ENCODE measurements at regions not wholly inside any gene's neighbourhood (a gene's known extent, or its start where the extent isn't known, plus 50 kb on each side); places are given as distances from the start of the nearest gene placed in this dataset.

DNA sequence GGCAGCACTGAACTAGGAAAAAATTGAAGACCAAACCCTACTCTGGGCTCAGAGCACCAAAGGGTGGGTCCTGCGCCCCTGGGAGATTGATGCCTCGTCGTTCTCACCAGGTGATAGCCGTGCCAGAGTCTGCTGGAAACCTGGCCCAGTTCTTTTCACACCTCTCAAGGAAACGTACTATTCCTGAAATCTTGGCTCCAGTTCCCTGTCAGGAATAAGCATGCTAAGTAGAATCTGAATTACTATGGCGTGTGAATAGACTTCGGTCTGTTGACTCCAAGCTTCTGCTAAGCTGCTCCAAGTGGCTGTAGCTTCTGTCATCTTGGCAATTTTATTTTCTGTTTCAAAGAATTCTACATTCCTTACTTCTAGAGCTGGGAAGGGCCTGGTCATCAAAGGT is 75.4 kb downstream of the MARCHF4 start:
- Mint-ChIP-seq H3K4me3 (no peak overlapping the region), H3K27ac (no peak overlapping the region), H3K4me1 (no peaks in the 10 kb centered on the region), H3K27me3 (peaks cover 20% of the 10 kb centered on the region), H3K36me3 (no peaks in the 10 kb centered on the region), H3K9me3 (no peaks in the 10 kb centered on the region)
- no peak for ATAC-seq

DNA sequence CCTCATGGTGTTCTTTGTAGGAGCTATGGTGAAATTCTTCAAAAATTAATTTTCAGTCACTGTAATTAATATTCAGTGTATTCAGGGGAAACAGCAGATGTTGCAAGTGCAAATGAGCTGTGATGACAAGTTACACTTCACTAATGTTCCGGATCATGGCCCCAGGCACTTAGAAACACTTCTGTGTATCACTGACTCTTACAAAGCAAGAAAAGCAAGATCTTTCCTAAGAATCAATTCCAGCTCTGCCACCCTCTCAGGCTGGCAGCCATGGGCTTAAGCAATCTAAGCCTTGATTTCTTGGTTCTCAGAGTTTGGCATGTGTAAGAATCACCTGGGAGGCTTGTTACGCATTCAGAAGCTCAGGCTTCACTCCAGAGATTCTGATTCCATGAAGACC is 78.0 kb downstream of the MARCHF4 start:
- H3K4me1 Mint-ChIP-seq: no peaks in the 10 kb centered on the region
- H3K27me3 Mint-ChIP-seq: peaks cover 10% of the 10 kb centered on the region
- H3K27ac Mint-ChIP-seq: no peak overlapping the region
- no peak overlapping the region for H3K4me3 Mint-ChIP-seq
- no peaks in the 10 kb centered on the region for H3K9me3 Mint-ChIP-seq
- no peak for ATAC-seq
- H3K36me3 Mint-ChIP-seq: no peaks in the 10 kb centered on the region

DNA sequence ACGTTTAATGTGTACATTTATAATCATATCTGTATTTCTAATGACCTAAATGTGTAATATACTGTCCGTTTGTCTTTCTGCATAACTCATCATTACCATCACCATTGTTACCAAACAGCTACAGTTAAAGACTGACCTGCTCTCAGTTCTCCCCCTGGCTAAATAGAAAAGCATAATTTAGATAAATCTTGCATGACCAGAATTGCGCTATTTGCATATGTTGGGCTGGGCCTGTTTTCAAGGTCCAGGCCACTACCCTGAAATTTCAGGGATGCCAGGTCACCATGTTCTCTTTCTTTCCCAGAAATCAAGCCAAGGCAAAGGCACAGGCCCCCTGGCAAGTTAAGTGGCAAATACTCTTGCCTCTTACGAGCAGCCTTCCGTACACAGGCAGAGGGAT is 78.4 kb downstream of the MARCHF4 start:
- H3K4me1 Mint-ChIP-seq: no peaks in the 10 kb centered on the region
- H3K4me3 Mint-ChIP-seq: no peak overlapping the region
- no peaks in the 10 kb centered on the region for H3K36me3 Mint-ChIP-seq
- no peak for ATAC-seq
- no peak overlapping the region for H3K27ac Mint-ChIP-seq
- peaks cover 6% of the 10 kb centered on the region for H3K27me3 Mint-ChIP-seq
- no peaks in the 10 kb centered on the region for H3K9me3 Mint-ChIP-seq

DNA sequence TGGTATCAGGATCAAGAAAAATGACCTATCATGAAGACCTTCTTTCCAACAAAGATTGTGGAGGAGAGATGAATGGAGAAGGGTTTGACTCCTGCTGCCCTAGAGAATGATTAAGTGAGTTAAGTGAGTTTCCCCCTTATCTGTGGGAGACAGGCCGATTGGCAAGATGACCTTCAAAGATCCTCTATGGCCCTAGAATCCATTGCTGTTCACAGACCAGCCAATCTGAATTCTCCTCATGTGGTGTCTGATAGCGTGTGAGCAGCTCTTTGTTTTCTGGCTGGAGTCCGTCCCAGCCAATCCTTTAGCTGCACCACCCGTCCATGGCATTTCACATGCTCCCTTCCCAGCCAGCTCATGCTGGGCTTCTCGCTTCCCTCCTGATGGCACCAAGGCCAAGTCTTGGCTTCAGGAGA is 79.4 kb downstream of the MARCHF4 start:
- H3K4me1 Mint-ChIP-seq: no peaks in the 10 kb centered on the region
- no peak for ATAC-seq
- H3K9me3 Mint-ChIP-seq: no peaks in the 10 kb centered on the region
- no peak overlapping the region for H3K4me3 Mint-ChIP-seq
- H3K27ac Mint-ChIP-seq: no peak overlapping the region
- no peaks in the 10 kb centered on the region for H3K27me3 Mint-ChIP-seq
- no peaks in the 10 kb centered on the region for H3K36me3 Mint-ChIP-seq

DNA sequence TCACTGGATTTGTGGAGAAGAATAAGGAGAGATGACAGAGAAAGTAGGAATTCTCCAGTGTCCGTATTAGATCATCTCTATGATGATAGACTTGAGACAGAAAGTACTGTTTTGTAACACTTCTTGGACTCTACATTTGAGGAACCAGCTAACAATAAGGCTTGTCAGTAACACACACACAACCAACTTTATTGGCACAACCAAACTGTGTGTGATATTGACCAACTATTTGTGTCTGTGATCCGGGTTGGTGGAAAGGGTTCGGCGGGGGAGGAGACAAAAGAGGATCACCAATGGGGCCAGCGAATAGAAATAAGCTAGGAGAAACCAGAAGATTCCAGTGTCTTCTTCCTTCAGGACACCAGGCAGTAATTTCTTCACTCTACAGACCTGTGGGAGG is 79.8 kb downstream of the MARCHF4 start:
- no peaks in the 10 kb centered on the region for H3K4me1 Mint-ChIP-seq
- H3K27me3 Mint-ChIP-seq: no peaks in the 10 kb centered on the region
- H3K27ac Mint-ChIP-seq: no peak overlapping the region
- H3K4me3 Mint-ChIP-seq: no peak overlapping the region
- ATAC-seq: no peak
- H3K9me3 Mint-ChIP-seq: no peaks in the 10 kb centered on the region
- H3K36me3 Mint-ChIP-seq: no peaks in the 10 kb centered on the region

DNA sequence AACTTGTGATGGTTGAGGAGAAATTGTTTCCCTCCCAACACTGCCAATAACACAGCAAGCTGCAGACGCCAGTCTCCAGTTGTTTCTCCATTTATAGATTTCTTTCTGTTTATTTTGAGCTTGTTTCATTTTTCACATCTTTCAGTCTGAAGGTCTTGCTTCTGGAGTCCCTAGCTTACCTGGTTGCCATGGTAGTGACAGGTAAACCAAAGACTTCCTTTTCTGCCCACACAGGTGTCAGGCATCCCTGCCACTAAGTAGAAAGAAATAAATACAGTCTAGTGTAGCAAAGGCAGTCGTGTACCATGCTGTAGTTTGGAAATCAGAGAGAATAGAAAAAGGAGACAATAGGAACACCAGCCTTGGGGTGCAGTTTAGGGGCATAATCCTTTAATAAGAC is 82.8 kb downstream of the MARCHF4 start:
- Mint-ChIP-seq H3K27me3 (peaks cover 13% of the 10 kb centered on the region), H3K4me3 (no peak overlapping the region), H3K36me3 (no peaks in the 10 kb centered on the region), H3K4me1 (no peaks in the 10 kb centered on the region), H3K9me3 (no peaks in the 10 kb centered on the region), H3K27ac (no peak overlapping the region)
- no peak for ATAC-seq

DNA sequence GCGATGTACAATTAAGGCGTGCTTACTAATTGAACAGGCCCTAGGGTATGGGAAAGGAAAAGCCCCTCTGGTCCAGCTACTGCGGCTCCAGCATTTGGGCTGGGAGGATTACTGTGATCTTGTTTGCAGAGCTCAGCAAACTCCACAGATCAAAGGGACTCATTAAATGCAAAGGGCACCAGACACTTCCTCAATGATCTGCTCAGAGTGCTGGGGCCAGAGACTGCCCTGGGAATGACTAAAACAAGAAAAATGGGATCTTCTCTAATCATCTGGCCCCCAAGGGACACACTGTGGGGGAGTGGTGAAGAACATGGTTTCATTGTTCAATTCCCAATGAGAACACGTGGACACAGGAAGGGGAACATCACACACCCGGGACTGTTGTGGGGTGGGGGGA is 85.0 kb downstream of the MARCHF4 start:
- Mint-ChIP-seq H3K4me1 (no peaks in the 10 kb centered on the region), H3K4me3 (no peak overlapping the region), H3K9me3 (no peaks in the 10 kb centered on the region), H3K36me3 (no peaks in the 10 kb centered on the region), H3K27me3 (peaks cover 31% of the 10 kb centered on the region), H3K27ac (no peak overlapping the region)
- ATAC-seq: no peak

DNA sequence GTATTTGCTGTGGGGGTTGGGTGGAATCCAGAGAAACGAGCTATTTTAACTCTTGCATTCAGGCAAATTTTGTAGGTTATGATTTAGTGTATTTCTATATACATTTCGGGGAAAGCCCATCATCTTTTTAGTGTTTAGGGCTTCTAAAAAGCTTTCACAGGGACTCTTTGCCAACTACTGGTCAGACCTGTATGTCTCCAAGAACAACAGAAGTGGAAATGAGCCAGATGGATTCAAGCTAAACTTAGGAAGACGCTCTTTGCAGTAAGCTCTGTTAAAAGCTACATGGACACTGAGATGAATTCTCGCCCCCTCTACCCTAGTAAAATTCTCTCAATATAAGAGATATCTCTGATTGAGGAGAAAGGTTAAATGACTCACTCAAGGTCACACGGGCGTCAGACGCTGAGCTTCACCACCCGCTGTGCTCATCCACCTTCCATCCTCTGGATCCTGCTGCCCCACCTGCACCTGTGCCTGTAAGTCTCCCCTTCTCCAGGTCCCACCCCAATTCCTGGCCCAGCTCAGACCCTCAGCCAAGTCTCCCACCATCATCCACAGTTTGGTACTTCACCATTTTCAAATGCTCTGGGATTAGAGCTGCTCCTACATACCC is 85.6 kb downstream of the MARCHF4 start:
- Mint-ChIP-seq H3K36me3 (no peaks in the 10 kb centered on the region), H3K4me3 (no peak overlapping the region), H3K27ac (no peak overlapping the region), H3K27me3 (peaks cover 31% of the 10 kb centered on the region), H3K4me1 (no peaks in the 10 kb centered on the region), H3K9me3 (no peaks in the 10 kb centered on the region)
- ATAC-seq: no peak

DNA sequence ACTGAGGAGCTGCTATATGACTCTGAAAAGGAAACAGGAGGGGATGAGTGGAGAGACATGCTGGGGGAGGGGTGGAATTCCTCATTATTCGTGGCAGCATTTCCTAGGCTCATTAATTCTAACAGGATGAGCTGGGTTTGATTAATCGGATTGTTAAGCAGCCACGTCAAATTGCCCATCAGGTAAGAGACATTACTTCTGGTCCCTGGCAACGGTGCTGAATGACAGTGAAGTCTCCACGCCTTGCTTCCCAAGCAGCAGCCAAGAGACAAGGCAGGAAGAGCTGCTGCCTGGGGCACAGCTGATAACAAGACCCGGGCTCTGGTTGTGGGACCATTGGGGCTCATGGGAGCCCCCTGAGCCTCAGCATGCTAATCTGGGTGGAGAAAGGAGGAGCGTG is 86.6 kb downstream of the MARCHF4 start:
- Mint-ChIP-seq H3K36me3 (no peaks in the 10 kb centered on the region), H3K4me1 (no peaks in the 10 kb centered on the region), H3K4me3 (no peak overlapping the region), H3K9me3 (no peaks in the 10 kb centered on the region), H3K27me3 (peaks cover 31% of the 10 kb centered on the region), H3K27ac (no peak overlapping the region)
- no peak for ATAC-seq

DNA sequence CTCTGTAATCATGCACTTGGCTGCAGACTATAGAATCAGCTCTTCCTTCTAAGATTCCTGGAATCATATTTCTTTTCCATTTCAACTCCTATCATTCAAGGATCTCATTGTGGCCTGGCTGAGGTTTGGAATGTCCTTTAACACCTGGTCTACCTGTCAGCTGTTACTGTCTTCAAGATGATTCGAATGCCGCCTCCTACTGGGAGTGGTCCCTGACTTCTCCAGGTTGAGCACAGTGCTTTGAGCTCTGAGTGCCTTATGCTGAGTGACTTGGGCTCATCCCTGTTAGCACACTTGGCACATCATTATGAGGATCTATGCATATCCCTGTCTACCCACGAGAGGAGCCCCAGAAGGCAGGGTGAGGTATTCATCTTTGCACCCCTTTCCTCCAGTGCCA is 87.6 kb downstream of the MARCHF4 start:
- Mint-ChIP-seq H3K9me3 (no peaks in the 10 kb centered on the region), H3K4me3 (no peak overlapping the region), H3K36me3 (no peaks in the 10 kb centered on the region), H3K27me3 (peaks cover 31% of the 10 kb centered on the region), H3K27ac (no peak overlapping the region), H3K4me1 (no peaks in the 10 kb centered on the region)
- ATAC-seq: no peak

DNA sequence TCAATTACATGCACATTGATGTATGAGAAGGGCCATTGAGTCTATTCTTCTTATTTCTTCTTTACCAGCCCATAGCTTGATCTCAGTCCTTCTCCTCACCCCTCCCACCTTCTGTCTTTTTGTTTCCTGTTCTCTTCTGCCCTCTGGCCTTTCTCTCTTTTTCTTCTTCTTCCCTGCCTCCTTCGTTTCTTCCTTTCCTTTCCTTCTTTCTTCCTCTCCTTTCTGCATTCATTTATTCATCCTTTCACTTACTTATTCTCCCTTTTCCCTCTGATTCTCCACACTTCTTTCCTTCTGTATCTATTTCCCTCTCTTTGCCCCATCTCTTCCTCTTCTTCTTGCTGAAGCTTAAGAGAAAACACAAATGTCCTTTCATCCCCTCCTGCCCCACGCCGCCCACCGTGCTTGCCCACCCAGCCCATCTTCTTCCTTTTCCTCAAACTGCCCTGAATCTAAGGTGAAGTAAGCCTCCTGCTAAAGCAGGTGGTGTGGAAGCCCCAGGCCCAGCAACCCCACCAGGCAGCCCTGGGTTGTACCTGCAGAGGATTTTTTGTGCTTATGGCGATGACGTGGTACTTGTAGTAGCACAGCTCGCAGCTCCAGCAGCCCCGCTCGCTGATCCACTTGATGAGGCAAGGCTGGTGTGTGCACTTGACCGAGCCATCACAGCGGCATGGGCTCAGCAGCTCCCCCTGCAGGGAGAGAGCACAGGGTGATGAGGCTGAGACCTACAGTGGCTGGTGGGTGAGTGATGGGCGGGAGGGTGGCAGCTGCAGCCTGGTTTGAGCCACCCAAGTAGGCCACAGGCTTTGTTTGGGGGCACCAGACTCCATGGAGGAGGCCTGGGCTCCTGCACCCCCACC is 89.0 kb downstream of the MARCHF4 start:
- peaks cover 31% of the 10 kb centered on the region for H3K27me3 Mint-ChIP-seq
- H3K36me3 Mint-ChIP-seq: no peaks in the 10 kb centered on the region
- H3K4me3 Mint-ChIP-seq: no peak overlapping the region
- H3K4me1 Mint-ChIP-seq: no peaks in the 10 kb centered on the region
- no peaks in the 10 kb centered on the region for H3K9me3 Mint-ChIP-seq
- no peak overlapping the region for H3K27ac Mint-ChIP-seq
- ATAC-seq: peak; percentile 25

DNA sequence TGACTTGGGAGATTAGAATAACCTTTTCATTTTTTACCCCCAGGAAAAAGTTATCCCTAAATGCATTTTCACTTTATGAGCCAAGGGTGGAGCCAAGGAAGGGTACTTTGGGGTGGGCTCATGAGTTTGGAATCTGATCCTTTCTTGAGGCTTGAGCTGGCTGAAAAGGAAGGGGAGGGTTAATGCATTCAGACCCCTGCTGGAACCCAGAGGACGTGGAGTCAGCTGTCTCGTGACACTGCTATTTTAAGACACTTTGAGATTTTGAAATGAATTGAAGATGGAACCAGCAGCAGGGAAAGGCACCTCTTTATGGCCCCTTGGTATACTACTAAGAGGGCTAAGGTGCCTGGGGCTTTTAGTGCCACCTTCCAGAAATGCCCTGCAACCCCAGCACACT is 90.4 kb downstream of the MARCHF4 start:
- Mint-ChIP-seq H3K27ac (no peak overlapping the region), H3K4me3 (no peak overlapping the region), H3K4me1 (no peaks in the 10 kb centered on the region), H3K36me3 (no peaks in the 10 kb centered on the region), H3K9me3 (no peaks in the 10 kb centered on the region), H3K27me3 (peaks cover 41% of the 10 kb centered on the region)
- ATAC-seq: no peak

DNA sequence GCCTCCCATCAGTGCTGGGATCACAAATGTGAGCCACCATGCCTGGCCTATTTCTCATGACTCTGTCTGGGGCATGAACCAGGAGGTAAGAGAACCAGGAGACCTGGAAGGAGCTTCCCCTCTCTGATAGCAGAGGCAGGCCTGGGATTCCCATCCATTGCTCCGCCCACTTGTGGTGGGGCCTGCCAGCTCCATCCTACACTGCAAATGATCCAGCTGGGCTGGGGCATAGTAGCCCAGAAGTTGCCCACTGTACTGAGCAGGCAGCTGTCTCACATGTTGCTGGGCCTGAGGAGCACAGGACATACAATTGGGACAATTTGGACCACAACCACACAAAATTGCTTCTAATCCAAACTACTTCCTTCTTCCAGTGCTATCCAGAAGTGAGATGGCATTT is 91.0 kb downstream of the MARCHF4 start:
- Mint-ChIP-seq H3K9me3 (no peaks in the 10 kb centered on the region), H3K27ac (no peak overlapping the region), H3K4me3 (no peak overlapping the region), H3K36me3 (no peaks in the 10 kb centered on the region), H3K4me1 (no peaks in the 10 kb centered on the region), H3K27me3 (peaks cover 47% of the 10 kb centered on the region)
- no peak for ATAC-seq

DNA sequence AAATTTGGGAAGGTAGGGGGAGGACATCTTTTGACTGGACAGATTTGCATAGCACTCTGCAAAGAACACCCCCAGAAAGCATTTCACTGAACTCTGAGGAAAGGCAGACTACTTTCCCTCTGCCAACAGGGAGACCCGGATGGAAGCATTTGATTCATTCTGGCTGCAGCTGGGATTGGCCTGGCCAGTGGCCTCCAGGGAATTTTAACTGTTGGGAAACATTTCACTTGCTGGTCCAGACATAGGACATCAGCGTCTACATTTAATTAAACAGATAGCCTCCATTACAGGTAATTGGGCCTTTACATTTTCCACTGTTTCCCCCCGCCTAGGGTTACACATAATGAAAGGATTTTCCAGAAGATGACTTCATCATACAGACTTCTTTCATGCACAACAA is 92.8 kb downstream of the MARCHF4 start:
- Mint-ChIP-seq H3K27me3 (peaks cover 41% of the 10 kb centered on the region), H3K27ac (no peak overlapping the region), H3K9me3 (no peaks in the 10 kb centered on the region), H3K4me3 (no peak overlapping the region), H3K36me3 (no peaks in the 10 kb centered on the region), H3K4me1 (no peaks in the 10 kb centered on the region)
- ATAC-seq: no peak

DNA sequence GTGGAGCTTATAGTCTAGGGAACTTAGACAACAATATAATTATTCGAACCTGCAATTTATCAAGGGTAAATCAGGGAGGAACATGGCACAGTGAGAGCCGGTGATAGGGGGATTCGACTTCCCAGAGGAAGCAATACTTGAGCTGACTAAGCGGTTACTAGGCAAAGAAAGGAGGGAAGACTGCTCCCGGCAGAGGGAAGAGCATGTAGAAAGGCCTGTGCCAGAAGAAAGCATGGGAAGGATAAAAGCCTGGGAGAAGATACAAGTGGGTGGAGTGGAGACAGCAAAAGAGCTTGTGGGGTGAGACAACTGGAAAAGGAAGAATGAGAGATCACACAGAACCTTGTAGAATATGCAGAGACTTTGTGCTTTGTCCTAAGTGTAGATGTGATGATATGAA is 93.3 kb downstream of the MARCHF4 start:
- Mint-ChIP-seq H3K4me3 (no peak overlapping the region), H3K36me3 (no peaks in the 10 kb centered on the region), H3K27ac (no peak overlapping the region), H3K27me3 (peaks cover 41% of the 10 kb centered on the region), H3K4me1 (no peaks in the 10 kb centered on the region), H3K9me3 (no peaks in the 10 kb centered on the region)
- no peak for ATAC-seq

DNA sequence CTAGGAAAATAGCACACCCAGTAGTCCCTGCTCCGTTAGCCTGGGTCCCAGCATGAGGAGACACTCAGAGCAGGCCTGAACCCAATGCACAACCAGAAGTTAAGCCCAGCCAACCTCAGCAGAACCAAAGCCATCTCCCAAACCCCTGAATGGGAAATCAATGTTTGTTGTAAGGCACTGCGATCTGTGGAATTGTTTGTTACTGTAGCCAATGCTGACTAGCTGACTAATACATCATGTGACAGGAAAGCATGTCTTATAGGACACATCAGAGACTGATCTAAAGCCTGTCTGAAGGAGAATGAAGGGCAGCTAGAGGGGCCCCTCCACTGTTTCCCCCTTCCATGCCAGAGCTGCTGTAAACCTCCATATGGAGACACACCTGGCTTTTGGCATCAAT is 96.4 kb downstream of the MARCHF4 start:
- ATAC-seq: no peak
- Mint-ChIP-seq H3K4me3 (no peak overlapping the region), H3K4me1 (no peaks in the 10 kb centered on the region), H3K9me3 (no peaks in the 10 kb centered on the region), H3K27me3 (peaks cover 45% of the 10 kb centered on the region), H3K27ac (no peak overlapping the region), H3K36me3 (no peaks in the 10 kb centered on the region)

Measured in stimulated activated memory B cell treated with anti-CD40 and anti-IgM and Interleukin-4, amounts not matched to agents 10 μg/mL and 1 μg/mL and 100 μg/mL, for 72 hours (primary cell).